H1 (cell line): ENCODE measurements at regions not wholly inside any gene's neighbourhood (a gene's known extent, or its start where the extent isn't known, plus 50 kb on each side); places are given as distances from the start of the nearest gene placed in this dataset.

Experiments used
- CTCF ChIA-PET: fragments of 300-600 bp; sonication (Branson Sonifier 250); formaldehyde crosslinking; loops from one replicate; lab custom pipeline; 2021; ENCODE audit not compliant: partially characterized antibody; lab: Charles Lee
- POLR2A ChIA-PET: fragments of 300-600 bp; sonication (Branson Sonifier 250); formaldehyde crosslinking; loops from one replicate; lab custom pipeline; 2021; ENCODE audit warnings: inconsistent platforms; ENCODE audit not compliant: partially characterized antibody; lab: Charles Lee
- DNase-seq, 2 experiments: peaks; one replicate each; pipeline versions ENCODE4 v3.0.0 to v3.0.0-alpha.2; 2010 to 2022; ENCODE audit warnings: low spot score in 2 of 2, low read depth in 1 of 2, mixed read lengths in 1 of 2
- FAIRE-seq: peaks from 2 replicates; lab custom pipeline; 2011; peaks lifted over from hg19 to GRCh38; lab: Jason Lieb, UNC
- H2AFZ ChIP-seq: 2 replicates; pipeline ENCODE4 v1.8.1; 2012; ENCODE audit warnings: low read length, inconsistent platforms
- H2AK5ac ChIP-seq: 2 replicates; pipeline ENCODE4 v1.6.1; 2013; ENCODE audit warnings: low read depth, low read length
- H2BK120ac ChIP-seq: replicated peaks from 2 replicates; pipeline ENCODE3; 2013; ENCODE audit warnings: low read depth, low read length, inconsistent platforms
- H2BK12ac ChIP-seq: 2 replicates; pipeline ENCODE4 v1.6.1; 2013; ENCODE audit warnings: low read depth, low read length
- H2BK15ac ChIP-seq: 2 replicates; pipeline ENCODE4 v1.6.1; 2013; ENCODE audit warnings: low read length
- H2BK20ac ChIP-seq: 2 replicates; pipeline ENCODE4 v1.6.1; 2013; ENCODE audit warnings: low read length
- H2BK5ac ChIP-seq: 2 replicates; pipeline ENCODE4 v1.6.1; 2013; ENCODE audit warnings: low read depth, low read length
- H3K14ac ChIP-seq: 2 replicates; pipeline ENCODE4 v1.6.1; 2013; ENCODE audit warnings: inconsistent platforms; ENCODE audit not compliant: insufficient read length
- H3K18ac ChIP-seq: 2 replicates; pipeline ENCODE4 v1.6.1; 2013; ENCODE audit warnings: low read length; ENCODE audit errors: extremely low read depth
- H3K23ac ChIP-seq: 2 replicates; pipeline ENCODE4 v1.6.1; 2013; ENCODE audit warnings: inconsistent platforms; ENCODE audit not compliant: insufficient read length
- H3K23me2 ChIP-seq: 2 replicates; pipeline ENCODE4 v1.6.1; 2013; ENCODE audit warnings: low read depth, low read length
- H3K27ac ChIP-seq: 2 replicates; pipeline ENCODE4 v1.6.1; 2011; ENCODE audit warnings: low read depth, low read length, inconsistent platforms
- H3K27me3 ChIP-seq, 4 experiments: replicated peaks in 1 of 4; 1 replicate in 1 of 4; 2 replicates in 3 of 4; pipeline versions ENCODE4 v1.6.1 to v1.8.1; 2011 to 2013; ENCODE audit warnings: low read length in 3 of 4, mild to moderate bottlenecking in 3 of 4, inconsistent platforms in 2 of 4, mixed read lengths in 2 of 4, moderate library complexity in 1 of 4; ENCODE audit not compliant: control insufficient read depth in 3 of 4, insufficient read depth in 3 of 4; ENCODE audit errors: extremely low read depth in 1 of 4
- H3K36me3 ChIP-seq, 4 experiments: 2 replicates each; pipeline versions ENCODE4 v1.6.1 to v1.8.1; 2011 to 2013; ENCODE audit warnings: mild to moderate bottlenecking in 4 of 4, low read length in 3 of 4, moderate library complexity in 2 of 4, control low read depth in 1 of 4, inconsistent platforms in 1 of 4; ENCODE audit not compliant: insufficient read depth in 4 of 4, control insufficient read depth in 2 of 4
- H3K4ac ChIP-seq: replicated peaks from 2 replicates; pipeline ENCODE3; 2013; ENCODE audit warnings: low read length, low read depth, mixed read lengths, inconsistent platforms; ENCODE audit not compliant: insufficient read length
- H3K4me1 ChIP-seq, 4 experiments: replicated peaks in 1 of 4; 1 replicate in 1 of 4; 2 replicates in 3 of 4; pipeline versions ENCODE4 v1.6.1 to v1.8.1; 2011 to 2013; ENCODE audit warnings: low read length in 3 of 4, inconsistent platforms in 2 of 4, mixed read lengths in 1 of 4; ENCODE audit not compliant: insufficient read depth in 4 of 4, control insufficient read depth in 3 of 4
- H3K4me2 ChIP-seq, 2 experiments: 2 replicates each; pipeline versions ENCODE4 v1.6.1 to v1.8.1; 2011 to 2013; ENCODE audit warnings: low read depth in 2 of 2, low read length in 2 of 2, control low read depth in 1 of 2, inconsistent platforms in 1 of 2, mild to moderate bottlenecking in 1 of 2; ENCODE audit not compliant: insufficient read depth in 1 of 2
- H3K4me3 ChIP-seq, 4 experiments: fragments of 200-600, 300-600 bp in 1 of 4; sonication (generic), shearing (Covaris generic), sonication (Bioruptor Twin) in 1 of 4; 2 replicates each; pipeline versions ENCODE4 v1.5.1 to v1.8.1; 2011 to 2016; ENCODE audit warnings: low read length in 4 of 4, low read depth in 3 of 4, control low read depth in 2 of 4, inconsistent platforms in 2 of 4, mild to moderate bottlenecking in 2 of 4, mixed read lengths in 1 of 4, moderate library complexity in 1 of 4; ENCODE audit not compliant: insufficient read depth in 2 of 4; ENCODE audit errors: extremely low read depth in 1 of 4
- H3K56ac ChIP-seq: replicated peaks from 2 replicates; pipeline ENCODE3; 2013; ENCODE audit warnings: low read depth, mild to moderate bottlenecking, mixed read lengths, low read length, inconsistent platforms; ENCODE audit not compliant: insufficient read length
- H3K79me1 ChIP-seq: 2 replicates; pipeline ENCODE4 v1.6.1; 2013; ENCODE audit warnings: low read depth, low read length, control low read depth
- H3K79me2 ChIP-seq, 2 experiments: 2 replicates each; pipeline versions ENCODE4 v1.6.1 to v1.8.1; 2012 to 2013; ENCODE audit warnings: low read length in 2 of 2, mild to moderate bottlenecking in 2 of 2, inconsistent platforms in 1 of 2; ENCODE audit not compliant: insufficient read depth in 2 of 2, control insufficient read depth in 1 of 2
- H3K9ac ChIP-seq, 4 experiments: replicated peaks in 1 of 4; 1 replicate in 1 of 4; 2 replicates in 3 of 4; pipeline versions ENCODE4 v1.6.1 to v1.8.1; 2011 to 2013; ENCODE audit warnings: low read depth in 3 of 4, low read length in 3 of 4, control low read depth in 2 of 4, mild to moderate bottlenecking in 2 of 4, moderate library complexity in 2 of 4, inconsistent platforms in 1 of 4; ENCODE audit errors: extremely low read depth in 1 of 4
- H3K9me3 ChIP-seq, 2 experiments: 2 replicates each; pipeline versions ENCODE4 v1.6.1 to v1.8.1; 2012 to 2013; ENCODE audit warnings: mild to moderate bottlenecking in 2 of 2, moderate library complexity in 2 of 2, control low read depth in 1 of 2, inconsistent platforms in 1 of 2, low read depth in 1 of 2, low read length in 1 of 2, mixed read lengths in 1 of 2; ENCODE audit not compliant: insufficient read depth in 2 of 2
- H4K20me1 ChIP-seq, 2 experiments: replicated peaks in 1 of 2; 2 replicates each; pipeline versions ENCODE3 to v1.8.1; 2011 to 2013; ENCODE audit warnings: inconsistent platforms in 2 of 2, low read length in 2 of 2, mild to moderate bottlenecking in 1 of 2; ENCODE audit not compliant: insufficient read depth in 2 of 2, control insufficient read depth in 1 of 2
- H4K5ac ChIP-seq: 2 replicates; pipeline ENCODE4 v1.6.1; 2013; ENCODE audit warnings: low read length, low read depth, mixed read lengths, inconsistent platforms; ENCODE audit not compliant: insufficient read length
- H4K8ac ChIP-seq: 2 replicates; pipeline ENCODE4 v1.8.0; 2013; ENCODE audit warnings: mild to moderate bottlenecking, moderate library complexity, low read length, inconsistent platforms; ENCODE audit not compliant: insufficient read depth; ENCODE audit errors: extremely low read depth
- H4K91ac ChIP-seq: replicated peaks from 2 replicates; pipeline ENCODE3; 2013; ENCODE audit warnings: low read length, mixed read lengths, inconsistent platforms; ENCODE audit not compliant: insufficient read length
- CTBP2 ChIP-seq: IDR thresholded peaks from 2 replicates; pipeline ENCODE4 v1.7.0; 2011; ENCODE audit warnings: borderline replicate concordance, mild to moderate bottlenecking, moderate library complexity, mixed read lengths, low read length; ENCODE audit not compliant: insufficient read depth, insufficient read length
- EP300 ChIP-seq, 2 experiments: IDR thresholded peaks; 1 replicate in 1 of 2; 2 replicates in 1 of 2; pipeline ENCODE4 v1.6.1; 2011 to 2012; ENCODE audit warnings: low read depth in 2 of 2, low read length in 2 of 2, mild to moderate bottlenecking in 2 of 2, borderline replicate concordance in 1 of 2, inconsistent platforms in 1 of 2, moderate library complexity in 1 of 2
- GABPA ChIP-seq: IDR thresholded peaks from 2 replicates; pipeline ENCODE4 v1.6.1; 2011; ENCODE audit warnings: mild to moderate bottlenecking, low read length, moderate library complexity, borderline replicate concordance; ENCODE audit not compliant: insufficient read depth
- GTF2F1 ChIP-seq: IDR thresholded peaks from 2 replicates; pipeline ENCODE4 v1.6.1; 2012; ENCODE audit warnings: low read depth, low read length, improper control_type of control experiment, borderline replicate concordance
- HDAC6 ChIP-seq: IDR thresholded peaks from one replicate; pipeline ENCODE4 v1.7.1; 2012; ENCODE audit warnings: low read depth, mild to moderate bottlenecking, inconsistent platforms, low read length, moderate library complexity
- KDM4A ChIP-seq: IDR thresholded peaks from one replicate; pipeline ENCODE4 v1.7.1; 2012; ENCODE audit warnings: low read depth, mild to moderate bottlenecking, moderate library complexity, low read length, inconsistent platforms; ENCODE audit not compliant: severe bottlenecking
- SAP30 ChIP-seq: fragments of 300-600 bp; sonication (generic); IDR thresholded peaks from 2 replicates; pipeline ENCODE4 v1.7.1; 2012; ENCODE audit warnings: low read length, moderate library complexity, mild to moderate bottlenecking, inconsistent platforms; ENCODE audit not compliant: insufficient read depth, insufficient replicate concordance
- SP1 ChIP-seq: IDR thresholded peaks from 2 replicates; pipeline ENCODE4 v1.6.1; 2011; ENCODE audit warnings: low read depth, low read length
- SP2 ChIP-seq: IDR thresholded peaks from 2 replicates; pipeline ENCODE4 v1.6.1; 2012; ENCODE audit warnings: mild to moderate bottlenecking, low read length, inconsistent platforms
- TAF7 ChIP-seq: optimal IDR thresholded peaks from 2 replicates; pipeline ENCODE3; 2011; ENCODE audit warnings: low read depth, mild to moderate bottlenecking, inconsistent platforms, low read length, moderate library complexity, borderline replicate concordance
- TEAD4 ChIP-seq: IDR thresholded peaks from 2 replicates; pipeline ENCODE4 v1.6.1; 2012; ENCODE audit warnings: low read depth, low read length, inconsistent platforms, mixed read lengths
- WGBS, 2 experiments: shearing (Covaris generic) in 1 of 2; methylation state at CpG; one replicate each; pipeline versions ENCODE4 v1.1.6 to v1.1.7; 2013 to 2015; ENCODE audit warnings: low lambda C conversion rate in 2 of 2, mixed read lengths in 2 of 2, inconsistent platforms in 1 of 2, low coverage in 1 of 2, missing lambda C conversion rate in 1 of 2; ENCODE audit not compliant: insufficient replicate concordance in 2 of 2, insufficient coverage in 1 of 2, insufficient read length in 1 of 2; ENCODE audit errors: extremely low coverage in 1 of 2, missing lambda C conversion rate in 1 of 2; 5-methylcytosine and 5-hydroxymethylcytosine counted together
- TF ChIP-seq, protein P1 (sequence below): IDR thresholded peaks from 2 replicates; pipeline ENCODE4 v1.6.1; 2011; ENCODE audit warnings: low read depth, mild to moderate bottlenecking, low read length; ENCODE audit not compliant: insufficient read depth

DNA sequence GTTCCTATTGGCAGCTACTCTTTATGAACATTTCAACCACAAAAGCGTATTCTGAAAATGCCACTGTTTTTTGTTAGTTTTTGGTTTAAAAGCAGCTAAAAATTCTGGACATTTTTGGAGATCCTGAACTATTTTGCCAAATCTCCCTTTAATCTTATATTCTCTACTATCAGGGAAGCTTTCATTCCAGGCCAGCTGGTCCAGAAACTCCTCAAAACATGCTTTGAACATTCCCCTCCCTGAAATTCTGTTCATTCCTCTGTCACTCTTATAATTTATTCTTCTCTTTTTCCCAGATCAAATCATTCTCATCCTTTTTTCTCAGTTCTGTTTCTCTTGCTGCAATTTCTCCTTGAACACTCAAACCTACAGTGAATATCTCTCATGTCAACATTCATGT lies 790.9 kb upstream of the ARGLU1 start:
- no peaks in the 10 kb centered on the region for H3K79me1 ChIP-seq
- H4K91ac ChIP-seq: no peak overlapping the region
- H3K4me3 ChIP-seq: no peak overlapping the region
- H4K8ac ChIP-seq: no peak overlapping the region
- H2BK5ac ChIP-seq: no peak overlapping the region
- no peak overlapping the region for H3K23ac ChIP-seq
- ChIA-PET POLR2A (no interaction called here), CTCF (interaction anchor here (1.0 kb wide), 1 partner anchor 155 kb away, joined by 3 read pairs; no protein-coding TSS in a partner anchor)
- no peak overlapping the region for H3K9ac ChIP-seq
- H3K27ac ChIP-seq: no peak overlapping the region
- no peak overlapping the region for H3K4ac ChIP-seq
- H3K27me3 ChIP-seq: no peaks in the 10 kb centered on the region
- no peaks in the 10 kb centered on the region for H4K20me1 ChIP-seq
- DNase-seq (no peak), FAIRE-seq (no peak)
- no peak overlapping the region for H2BK15ac ChIP-seq
- H2BK12ac ChIP-seq: no peak overlapping the region
- H2AK5ac ChIP-seq: no peak overlapping the region
- H3K14ac ChIP-seq: no peak overlapping the region
- H3K9me3 ChIP-seq: no peaks in the 10 kb centered on the region
- H3K18ac ChIP-seq: no peak overlapping the region
- TF ChIP-seq SP2: no peak
- TF ChIP-seq SP1: no peak
- TF ChIP-seq, protein P1, sequence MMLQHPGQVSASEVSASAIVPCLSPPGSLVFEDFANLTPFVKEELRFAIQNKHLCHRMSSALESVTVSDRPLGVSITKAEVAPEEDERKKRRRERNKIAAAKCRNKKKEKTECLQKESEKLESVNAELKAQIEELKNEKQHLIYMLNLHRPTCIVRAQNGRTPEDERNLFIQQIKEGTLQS: no peak
- TF ChIP-seq SAP30: no peak
- TF ChIP-seq TEAD4: no peak
- TF ChIP-seq HDAC6: no peak
- no peak for TF ChIP-seq GTF2F1
- TF ChIP-seq GABPA: no peak
- no peak for TF ChIP-seq CTBP2
- TF ChIP-seq TAF7: no peak
- no peak for TF ChIP-seq EP300 (IDR thresholded peaks at IDR 0.05; ENCODE audit: borderline replicate concordance in 1 of 2, low read depth in 2 of 2, low read length in 2 of 2)
- no peak for TF ChIP-seq KDM4A
- H3K79me2 ChIP-seq: no peaks in the 10 kb centered on the region
- no peak overlapping the region for H2BK120ac ChIP-seq
- no peak overlapping the region for H3K4me2 ChIP-seq
- H3K4me1 ChIP-seq: no peaks in the 10 kb centered on the region
- WGBS, 2 experiments: 94% methylated on average over 1 of the region's 1 CpG; no CpG with 5 or more reads in 1 of the 2 experiments
- no peak overlapping the region for H3K56ac ChIP-seq
- no peak overlapping the region for H2BK20ac ChIP-seq
- no peaks in the 10 kb centered on the region for H3K36me3 ChIP-seq
- H3K23me2 ChIP-seq: no peaks in the 10 kb centered on the region
- H4K5ac ChIP-seq: no peak overlapping the region
- no peak overlapping the region for H2AFZ ChIP-seq
